ENCODE measurements at regions not wholly inside any gene's neighbourhood (a gene's known extent, or its start where the extent isn't known, plus 50 kb on each side); places are given as distances from the start of the nearest gene placed in this dataset.

- H3K27me3 ChIP-seq: no peaks in the 10 kb centered on the region
- H3K4me1 ChIP-seq: no peaks in the 10 kb centered on the region
- H3K27ac ChIP-seq: no peak overlapping the region
- no peaks in the 10 kb centered on the region for H3K9me3 ChIP-seq
- intact Hi-C loops (cut with DNase I; ENCODE audit: low total_unique reads): no loop called here
- TF ChIP-seq POLR2A (IDR thresholded peaks at IDR 0.05): no peak
- TF ChIP-seq CTCF (IDR thresholded peaks at IDR 0.05): no peak
- TF ChIP-seq POLR2AphosphoS5 (IDR thresholded peaks at IDR 0.05): no peak
- no peak overlapping the region for H3K4me3 ChIP-seq
- no peaks in the 10 kb centered on the region for H3K36me3 ChIP-seq
- no peak for DNase-seq (ENCODE audit: low spot score in 2 of 2)
Measured at GRCh38 chr18:38923540-38923939, 1357.9 kb upstream of the CELF4 start.

- H3K4me3 ChIP-seq: no peak overlapping the region
Measured at GRCh38 chr18:38923126-38923525, 1357.5 kb upstream of the CELF4 start.

GRCh38 chr18:38909972-38910371 is 1344.4 kb upstream of the CELF4 start:
- H3K4me3 ChIP-seq: no peak overlapping the region
- no peak for DNase-seq (ENCODE audit: low spot score in 2 of 2)
- TF ChIP-seq CTCF (IDR thresholded peaks at IDR 0.05) (no peak), POLR2A (IDR thresholded peaks at IDR 0.05) (no peak), POLR2AphosphoS5 (IDR thresholded peaks at IDR 0.05) (no peak)
- H3K27me3 ChIP-seq: no peaks in the 10 kb centered on the region
- H3K4me1 ChIP-seq: no peaks in the 10 kb centered on the region
- intact Hi-C loops (cut with DNase I; ENCODE audit: low total_unique reads): no loop called here
- H3K27ac ChIP-seq: no peak overlapping the region
- no peaks in the 10 kb centered on the region for H3K9me3 ChIP-seq
- no peaks in the 10 kb centered on the region for H3K36me3 ChIP-seq

More at GRCh38 chr18:38923126-38923525, 1357.5 kb upstream of the CELF4 start:
- no peaks in the 10 kb centered on the region for H3K36me3 ChIP-seq
- H3K4me1 ChIP-seq: no peaks in the 10 kb centered on the region
- H3K27me3 ChIP-seq: no peaks in the 10 kb centered on the region
- no peaks in the 10 kb centered on the region for H3K9me3 ChIP-seq
- intact Hi-C loops (cut with DNase I; ENCODE audit: low total_unique reads): no loop called here
- H3K27ac ChIP-seq: no peak overlapping the region
- no peak for TF ChIP-seq POLR2A (IDR thresholded peaks at IDR 0.05)
- no peak for TF ChIP-seq CTCF (IDR thresholded peaks at IDR 0.05)
- TF ChIP-seq POLR2AphosphoS5 (IDR thresholded peaks at IDR 0.05): no peak
- no peak for DNase-seq (ENCODE audit: low spot score in 2 of 2)

GRCh38 chr18:38902796-38903195 is 1337.2 kb upstream of the CELF4 start:
- Histone ChIP-seq H3K4me1 (no peaks in the 10 kb centered on the region), H3K27me3 (no peaks in the 10 kb centered on the region), H3K4me3 (no peak overlapping the region), H3K9me3 (no peaks in the 10 kb centered on the region), H3K36me3 (no peaks in the 10 kb centered on the region), H3K27ac (no peak overlapping the region)
- no peak for DNase-seq (ENCODE audit: low spot score in 2 of 2)
- intact Hi-C loops (cut with DNase I; ENCODE audit: low total_unique reads): no loop called here
- TF ChIP-seq CTCF (IDR thresholded peaks at IDR 0.05) (no peak), POLR2AphosphoS5 (IDR thresholded peaks at IDR 0.05) (no peak), POLR2A (IDR thresholded peaks at IDR 0.05) (no peak)

GRCh38 chr18:38900445-38900844 is 1334.8 kb upstream of the CELF4 start:
- no peaks in the 10 kb centered on the region for H3K36me3 ChIP-seq
- no peak for DNase-seq (ENCODE audit: low spot score in 2 of 2)
- no peaks in the 10 kb centered on the region for H3K4me1 ChIP-seq
- intact Hi-C loops (cut with DNase I; ENCODE audit: low total_unique reads): no loop called here
- no peaks in the 10 kb centered on the region for H3K9me3 ChIP-seq
- TF ChIP-seq POLR2AphosphoS5 (IDR thresholded peaks at IDR 0.05): no peak
- no peak for TF ChIP-seq POLR2A (IDR thresholded peaks at IDR 0.05)
- TF ChIP-seq CTCF (IDR thresholded peaks at IDR 0.05): no peak
- H3K4me3 ChIP-seq: no peak overlapping the region
- no peak overlapping the region for H3K27ac ChIP-seq
- H3K27me3 ChIP-seq: no peaks in the 10 kb centered on the region
